ENCODE measurements at regions not wholly inside any gene's neighbourhood (a gene's known extent, or its start where the extent isn't known, plus 50 kb on each side); places are given as distances from the start of the nearest gene placed in this dataset.

- no peaks in the 10 kb centered on the region for H3K27me3 ChIP-seq
- intact Hi-C loops (cut with DNase I) = no loop called here
- no peak for TF ChIP-seq POLR2A (IDR thresholded peaks at IDR 0.05)
- peak; percentile 38 to 73 (median 60) for TF ChIP-seq CTCF (IDR thresholded peaks at IDR 0.05)
- no peak overlapping the region for H3K27ac ChIP-seq
- H3K4me3 ChIP-seq = no peak overlapping the region
- WGBS, 4 donors = 74 to 85% (median 78%) methylated on average over 4 of the region's 4 CpGs
- no peaks in the 10 kb centered on the region for H3K9me3 ChIP-seq (replicated peaks in 1 of 3)
- DNase-seq = peak in 4 of 7 donors; percentile 31 to 62 (median 38)
- peaks cover 0 to under 1% of the 10 kb centered on the region in 2 donors for H3K4me1 ChIP-seq (replicated peaks in 1 of 2)
- no peaks in the 10 kb centered on the region for H3K36me3 ChIP-seq (replicated peaks in 1 of 2)
Observed at GRCh38 chr3:117355566-117355965, 646.0 kb downstream of the TUSC7 start.

DNA sequence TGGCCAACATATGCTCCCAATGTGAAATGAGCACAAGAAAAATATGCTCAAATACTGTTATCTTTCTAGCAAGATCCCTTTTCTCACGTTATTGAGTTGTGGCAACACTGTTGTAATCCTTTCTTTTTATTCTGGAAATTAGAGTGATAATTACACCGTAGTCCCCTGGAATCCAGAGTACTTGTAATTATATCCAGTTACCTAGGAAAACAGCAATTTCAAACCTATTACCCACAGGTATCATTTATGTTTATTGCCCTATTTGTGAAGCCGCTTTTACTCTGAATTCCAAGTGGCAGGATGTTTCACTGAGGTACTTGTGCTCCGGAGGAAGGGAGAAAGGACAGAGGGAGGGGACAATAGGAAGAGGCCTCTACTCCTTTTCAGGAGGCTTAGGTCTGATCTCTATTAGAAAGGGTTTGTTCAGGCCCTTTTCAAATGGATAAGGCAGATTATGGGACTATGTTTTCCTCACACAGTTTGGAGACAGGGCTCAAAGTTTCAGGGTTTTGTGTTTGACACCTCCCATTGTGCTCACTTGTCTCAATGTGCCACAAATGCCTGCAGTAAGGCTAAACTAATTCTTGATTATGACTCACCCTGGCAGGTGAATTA is 646.6 kb downstream of the TUSC7 start:
- intact Hi-C loops (cut with DNase I) = no loop called here
- no peak for DNase-seq
- H3K27ac ChIP-seq = no peak overlapping the region
- H3K36me3 ChIP-seq (replicated peaks in 1 of 2) = no peaks in the 10 kb centered on the region
- 73 to 82% (median 80%) methylated on average over 4 of the region's 4 CpGs for WGBS, 4 donors
- TF ChIP-seq POLR2A (IDR thresholded peaks at IDR 0.05) (no peak), CTCF (IDR thresholded peaks at IDR 0.05) (no peak)
- no peaks in the 10 kb centered on the region for H3K9me3 ChIP-seq (replicated peaks in 1 of 3)
- no peaks in the 10 kb centered on the region for H3K4me1 ChIP-seq (replicated peaks in 1 of 2)
- H3K4me3 ChIP-seq = no peak overlapping the region
- no peaks in the 10 kb centered on the region for H3K27me3 ChIP-seq

DNA sequence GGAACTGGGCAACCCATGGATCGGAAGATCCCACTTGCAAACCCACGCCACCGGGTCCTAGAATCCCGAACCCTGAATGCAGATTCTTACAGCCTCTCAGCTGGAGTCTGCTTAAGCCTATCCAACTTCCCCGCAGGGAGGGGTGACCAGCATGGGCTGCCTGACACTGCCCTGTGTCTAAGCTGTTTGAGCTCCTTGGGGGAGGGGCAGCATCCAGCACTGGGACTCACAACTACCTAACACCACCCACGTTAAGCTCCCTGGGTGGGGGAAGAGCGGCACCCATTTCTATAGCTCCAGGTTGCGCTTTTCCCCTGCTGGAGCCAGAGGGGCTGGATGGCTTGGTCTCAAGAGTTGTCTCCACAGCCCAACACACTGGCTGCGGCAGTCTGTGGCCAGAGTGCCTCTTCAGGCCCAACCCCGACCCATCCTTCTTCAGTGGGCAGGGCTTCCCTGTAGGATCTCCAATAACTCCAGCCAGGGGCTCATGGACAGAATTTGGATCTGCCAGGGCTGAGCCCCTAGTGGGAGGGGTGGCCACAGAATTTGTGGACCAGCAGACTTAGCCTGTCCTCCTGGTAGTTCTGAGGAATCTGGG is 649.2 kb downstream of the TUSC7 start:
- WGBS, 4 donors = 80 to 100% (median 95%) methylated on average over 2 to 10 of the region's 10 CpGs
- intact Hi-C loops (cut with DNase I) = no loop called here

DNA sequence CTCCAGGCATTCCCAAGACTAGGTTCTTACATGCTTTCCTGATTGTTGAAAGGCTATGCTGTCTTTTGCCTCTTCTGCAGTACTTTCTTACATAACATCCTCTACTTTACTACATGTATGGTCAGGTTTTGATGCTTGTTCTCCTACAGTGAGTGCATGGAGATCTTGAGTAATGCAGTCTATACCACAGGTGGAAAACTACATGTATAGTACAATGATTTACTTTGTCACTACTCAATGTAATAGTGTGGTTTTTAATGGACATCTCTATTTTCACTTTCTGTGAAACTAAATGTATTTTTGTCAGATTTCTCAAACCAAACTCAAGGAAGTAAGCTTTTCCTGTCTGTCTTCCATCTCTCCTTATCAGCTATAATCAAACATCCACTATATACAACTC is 657.0 kb downstream of the TUSC7 start:
- intact Hi-C loops (cut with DNase I) = no loop called here
- no peak for DNase-seq
- Histone ChIP-seq H3K4me1 (replicated peaks in 1 of 2) (no peaks in the 10 kb centered on the region), H3K36me3 (replicated peaks in 1 of 2) (no peaks in the 10 kb centered on the region), H3K27ac (no peak overlapping the region), H3K9me3 (replicated peaks in 1 of 3) (no peaks in the 10 kb centered on the region), H3K4me3 (no peak overlapping the region), H3K27me3 (no peaks in the 10 kb centered on the region)
- no peak for TF ChIP-seq POLR2A (IDR thresholded peaks at IDR 0.05)
- no peak for TF ChIP-seq CTCF (IDR thresholded peaks at IDR 0.05)

More for the DNA sequence above, 649.2 kb downstream of the TUSC7 start:
- TF ChIP-seq POLR2A (IDR thresholded peaks at IDR 0.05) (no peak), CTCF (IDR thresholded peaks at IDR 0.05) (no peak)
- no peaks in the 10 kb centered on the region for H3K36me3 ChIP-seq (replicated peaks in 1 of 2)
- no peak overlapping the region for H3K4me3 ChIP-seq
- H3K9me3 ChIP-seq (replicated peaks in 1 of 3) = no peaks in the 10 kb centered on the region
- no peak overlapping the region for H3K27ac ChIP-seq
- no peak for DNase-seq
- no peaks in the 10 kb centered on the region for H3K4me1 ChIP-seq (replicated peaks in 1 of 2)
- H3K27me3 ChIP-seq = no peaks in the 10 kb centered on the region

Data from adrenal gland (tissue), 9 donors.